ENCODE measurements at regions not wholly inside any gene's neighbourhood (a gene's known extent, or its start where the extent isn't known, plus 50 kb on each side); places are given as distances from the start of the nearest gene placed in this dataset.

DNA sequence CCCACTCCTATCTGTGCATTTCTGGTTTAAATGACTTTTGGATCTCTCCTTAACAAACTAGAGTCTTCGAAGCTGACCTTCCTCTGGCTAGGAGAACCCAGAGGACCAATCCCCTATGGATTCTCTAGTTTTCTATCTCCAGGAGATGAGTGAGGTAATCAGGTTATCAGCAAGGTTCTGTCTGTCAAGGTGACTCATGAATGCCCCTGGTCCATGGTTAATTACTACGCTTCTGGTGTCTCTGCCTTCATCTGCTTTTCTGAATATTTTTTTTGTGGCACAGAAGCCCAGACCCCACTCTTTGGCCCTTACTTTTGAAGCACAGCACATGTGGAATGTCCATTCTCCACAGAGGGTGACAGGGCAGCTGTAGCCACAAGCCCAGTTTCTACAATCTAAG lies 897.9 kb upstream of the KLHL29 start:
- DNase-seq (ENCODE audit: low spot score): no peak

DNA sequence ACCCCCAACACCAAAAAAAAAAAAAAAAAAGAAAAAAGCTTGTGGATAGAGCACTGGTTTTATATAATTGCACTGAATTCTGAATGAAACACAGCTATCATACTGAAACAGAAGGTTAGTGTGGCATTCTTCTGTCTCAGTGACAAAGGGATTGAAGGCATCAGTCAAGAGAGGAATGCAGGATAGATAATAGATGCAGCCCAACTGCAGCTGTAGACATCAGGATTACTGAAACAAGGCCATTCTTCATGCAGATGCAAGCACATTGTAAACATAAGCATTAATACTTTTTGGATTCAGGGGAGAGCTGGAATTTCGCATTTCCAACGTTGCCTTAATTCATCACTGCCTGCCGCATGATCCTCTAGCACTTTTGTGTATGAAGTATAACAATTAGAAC lies 897.4 kb upstream of the KLHL29 start:
- DNase-seq (ENCODE audit: low spot score): no peak

DNA sequence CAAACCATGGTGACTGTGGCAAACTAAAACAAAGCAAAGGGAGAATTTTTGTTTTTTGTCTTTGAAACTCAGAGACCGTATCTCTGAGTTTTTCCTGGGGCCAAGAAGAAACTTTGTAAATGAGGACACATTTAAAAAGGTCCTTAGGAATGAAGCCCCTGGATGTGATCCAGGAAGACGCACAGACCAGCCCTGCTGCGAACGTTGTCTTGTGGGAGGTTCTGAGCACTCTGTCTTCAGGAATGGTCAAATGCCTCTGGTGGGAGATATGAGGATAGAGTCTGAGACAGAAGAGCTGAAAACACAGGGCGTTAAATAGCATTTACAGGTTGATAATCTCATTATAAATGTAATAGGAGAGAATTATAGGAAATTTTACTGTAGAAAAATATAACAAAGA lies 893.5 kb upstream of the KLHL29 start:
- DNase-seq (ENCODE audit: low spot score): no peak

DNA sequence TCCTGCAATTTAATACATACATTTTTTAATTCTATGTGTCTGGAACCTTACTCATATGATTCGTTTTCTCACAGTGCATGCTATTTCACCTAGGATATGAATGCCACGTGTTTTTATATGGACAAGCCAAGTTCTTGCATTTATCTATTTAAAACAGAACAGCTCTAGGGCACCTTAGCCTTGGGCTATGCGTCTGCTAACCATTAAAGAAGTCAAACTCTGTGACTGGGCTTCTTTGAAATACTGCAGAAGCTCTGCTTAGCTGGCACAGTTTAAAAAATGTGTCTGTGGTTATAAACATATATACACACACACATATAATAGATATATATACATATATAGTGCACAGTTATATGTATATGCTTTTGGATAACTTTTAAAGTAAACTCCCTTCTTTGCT lies 890.8 kb upstream of the KLHL29 start:
- no peak for DNase-seq (ENCODE audit: low spot score)

DNA sequence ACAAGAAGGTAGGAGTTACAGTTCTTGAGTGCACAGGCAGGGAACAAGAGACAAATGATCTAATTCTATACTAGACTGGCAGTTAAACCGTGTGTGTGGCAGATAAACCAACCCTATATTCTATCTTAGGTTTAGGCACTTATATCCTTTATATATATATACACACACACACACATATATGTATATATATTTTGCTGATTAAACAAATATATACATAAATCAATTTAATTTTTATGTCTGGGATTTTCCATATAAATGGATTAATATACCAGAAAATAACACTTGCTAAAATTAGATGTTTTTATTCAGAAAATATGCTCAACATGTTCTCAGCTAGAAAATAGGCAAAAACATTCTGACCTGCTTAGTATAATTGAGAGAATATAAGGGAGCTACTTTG lies 887.9 kb upstream of the KLHL29 start:
- no peak for DNase-seq (ENCODE audit: low spot score)

DNA sequence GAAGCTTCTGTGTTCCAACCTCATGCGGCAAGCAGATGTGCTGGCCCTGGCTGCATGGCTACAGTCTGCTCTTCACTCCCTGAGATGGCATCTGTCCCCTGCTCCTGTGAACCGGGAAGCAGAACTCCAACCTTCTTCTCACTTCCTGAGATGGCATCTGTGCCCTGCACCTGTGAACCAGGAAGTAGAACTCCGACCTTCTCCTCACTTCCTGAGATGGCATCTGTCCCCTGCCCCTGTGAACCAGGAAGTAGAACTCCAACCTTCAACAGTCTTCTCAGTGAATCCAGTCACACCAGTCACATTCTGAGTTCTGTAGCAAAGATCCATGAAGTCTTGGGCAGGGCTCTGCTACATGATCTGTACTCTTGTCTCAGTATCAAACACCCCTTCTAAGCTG lies 887.2 kb upstream of the KLHL29 start:
- DNase-seq (ENCODE audit: low spot score): no peak

DNA sequence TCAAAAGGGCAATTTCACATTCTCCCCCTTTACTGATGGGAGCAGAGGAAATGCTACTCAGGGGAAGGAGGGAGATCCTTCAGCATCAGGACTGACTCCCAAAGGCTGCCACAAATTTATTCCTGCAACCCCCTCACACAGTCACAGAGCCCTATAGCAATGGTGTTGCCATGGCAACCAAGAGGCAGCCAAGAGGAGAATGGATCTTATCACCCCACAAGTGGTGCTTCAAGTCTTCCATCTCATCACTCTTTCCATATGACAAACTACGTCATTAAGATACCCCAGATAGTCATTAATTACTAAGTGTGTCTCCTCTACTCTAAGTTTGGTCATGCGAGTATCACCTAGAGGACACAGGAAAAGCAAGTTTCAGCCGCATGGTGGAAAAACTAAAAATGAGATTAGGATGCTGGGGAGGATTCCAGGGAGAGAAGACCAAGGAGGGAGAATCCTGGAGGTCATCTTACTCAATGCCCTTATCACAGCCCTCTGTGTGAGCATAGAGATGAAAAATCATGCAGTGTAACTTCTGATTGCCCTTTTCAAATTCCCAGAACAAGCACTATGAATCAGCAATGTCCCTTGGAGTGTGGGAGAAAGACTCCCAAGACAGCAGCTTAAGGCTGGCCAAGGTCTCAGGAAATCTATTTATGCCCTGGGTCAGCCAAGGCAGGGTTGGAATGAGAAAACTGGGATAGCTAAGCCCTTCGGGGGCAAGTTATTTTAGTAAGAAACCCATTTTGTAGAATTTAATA lies 885.7 kb upstream of the KLHL29 start:
- no peak for DNase-seq (ENCODE audit: low spot score)

DNA sequence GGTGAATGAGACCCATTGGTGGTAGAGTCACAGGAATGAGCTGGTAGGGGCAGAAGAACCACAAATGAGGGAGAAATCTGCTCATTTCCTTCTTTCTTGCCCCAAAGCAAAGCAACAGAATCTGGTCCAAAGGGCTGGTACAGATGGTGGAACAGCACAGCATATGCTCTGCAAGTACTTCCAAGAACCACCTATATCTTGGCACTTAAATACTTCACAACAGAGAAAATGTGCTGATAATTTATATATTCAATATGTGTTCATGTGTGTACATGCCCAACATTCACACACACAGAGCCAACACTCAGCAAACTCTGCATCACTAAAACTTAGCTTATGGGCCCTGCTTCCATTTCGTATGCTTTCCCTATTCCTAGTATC lies 884.4 kb upstream of the KLHL29 start:
- no peak for DNase-seq (ENCODE audit: low spot score)

DNA sequence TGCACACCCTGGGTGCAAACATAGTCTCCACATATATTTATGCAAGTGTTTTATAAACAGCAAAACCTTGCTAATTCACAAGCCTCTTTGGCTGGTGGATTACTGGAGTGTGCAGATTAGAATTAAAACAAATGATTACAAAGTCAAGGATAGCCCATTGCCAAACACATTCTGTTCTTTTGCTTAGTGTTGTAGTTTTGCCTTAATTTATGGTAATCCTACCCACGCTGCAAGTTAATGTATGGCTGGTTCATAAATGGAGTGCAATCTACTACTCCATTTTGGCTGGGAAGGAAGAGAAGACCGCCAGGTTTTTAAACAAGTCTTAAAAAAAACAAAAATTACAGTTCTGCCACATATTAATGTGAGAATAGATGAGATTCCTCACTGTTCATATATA lies 883.1 kb upstream of the KLHL29 start:
- no peak for DNase-seq (ENCODE audit: low spot score)

DNA sequence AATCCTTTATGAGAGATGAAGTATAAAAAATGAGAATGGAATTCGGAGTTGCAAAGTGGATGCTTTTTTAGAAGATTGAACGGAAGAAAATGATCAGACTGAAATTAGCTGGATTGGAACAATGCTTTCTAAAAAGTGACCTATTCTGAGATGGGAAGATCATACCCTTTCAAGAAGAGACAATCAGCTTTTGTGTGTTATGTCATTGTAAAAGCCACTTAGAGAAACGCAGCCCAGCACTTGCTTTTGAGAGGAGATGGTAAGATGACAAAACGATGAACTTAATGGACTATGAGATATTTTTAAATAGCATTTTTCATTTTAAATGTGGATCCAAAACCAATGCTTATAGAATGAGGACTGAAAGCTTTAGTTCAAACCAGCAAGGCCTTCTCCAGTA lies 871.4 kb upstream of the KLHL29 start:
- no peak for DNase-seq (ENCODE audit: low spot score)

DNA sequence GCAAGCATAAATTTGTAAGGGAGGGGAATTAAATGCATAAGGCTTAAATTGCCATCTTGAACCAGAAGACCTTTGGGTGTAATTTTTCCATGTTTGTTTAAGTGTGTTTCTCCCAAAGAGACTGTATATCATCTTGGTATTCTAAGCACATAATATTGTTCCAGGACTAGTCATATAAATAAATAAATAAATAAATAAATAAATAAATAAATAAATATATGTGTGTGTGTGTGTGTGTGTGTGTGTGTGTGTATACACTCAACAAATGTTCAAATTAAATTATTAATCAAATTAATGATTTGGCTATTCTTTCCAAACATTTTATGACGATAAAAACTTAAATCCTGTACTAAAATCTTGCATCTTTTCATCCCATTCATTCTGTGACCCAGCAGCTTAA lies 867.8 kb upstream of the KLHL29 start:
- DNase-seq (ENCODE audit: low spot score): no peak

DNA sequence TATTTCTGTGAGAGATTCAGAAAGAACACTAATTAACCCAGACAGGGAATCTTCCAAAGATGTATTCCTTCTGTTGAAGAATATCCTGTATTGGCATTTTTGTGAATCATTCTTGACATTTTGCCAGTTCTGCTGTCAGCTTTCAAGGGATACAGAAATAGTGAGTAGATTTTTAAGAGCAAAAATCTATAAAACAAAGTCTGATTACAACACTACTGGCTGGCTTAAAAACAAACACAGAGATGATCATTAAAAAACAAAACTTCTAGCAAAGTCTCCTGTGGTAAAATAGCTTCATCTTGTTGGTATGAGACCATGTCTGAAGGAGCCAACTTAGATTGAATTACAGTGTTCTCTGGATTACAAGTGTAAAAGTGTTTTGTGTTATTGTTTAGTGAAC lies 866.3 kb upstream of the KLHL29 start:
- no peak for DNase-seq (ENCODE audit: low spot score)

DNA sequence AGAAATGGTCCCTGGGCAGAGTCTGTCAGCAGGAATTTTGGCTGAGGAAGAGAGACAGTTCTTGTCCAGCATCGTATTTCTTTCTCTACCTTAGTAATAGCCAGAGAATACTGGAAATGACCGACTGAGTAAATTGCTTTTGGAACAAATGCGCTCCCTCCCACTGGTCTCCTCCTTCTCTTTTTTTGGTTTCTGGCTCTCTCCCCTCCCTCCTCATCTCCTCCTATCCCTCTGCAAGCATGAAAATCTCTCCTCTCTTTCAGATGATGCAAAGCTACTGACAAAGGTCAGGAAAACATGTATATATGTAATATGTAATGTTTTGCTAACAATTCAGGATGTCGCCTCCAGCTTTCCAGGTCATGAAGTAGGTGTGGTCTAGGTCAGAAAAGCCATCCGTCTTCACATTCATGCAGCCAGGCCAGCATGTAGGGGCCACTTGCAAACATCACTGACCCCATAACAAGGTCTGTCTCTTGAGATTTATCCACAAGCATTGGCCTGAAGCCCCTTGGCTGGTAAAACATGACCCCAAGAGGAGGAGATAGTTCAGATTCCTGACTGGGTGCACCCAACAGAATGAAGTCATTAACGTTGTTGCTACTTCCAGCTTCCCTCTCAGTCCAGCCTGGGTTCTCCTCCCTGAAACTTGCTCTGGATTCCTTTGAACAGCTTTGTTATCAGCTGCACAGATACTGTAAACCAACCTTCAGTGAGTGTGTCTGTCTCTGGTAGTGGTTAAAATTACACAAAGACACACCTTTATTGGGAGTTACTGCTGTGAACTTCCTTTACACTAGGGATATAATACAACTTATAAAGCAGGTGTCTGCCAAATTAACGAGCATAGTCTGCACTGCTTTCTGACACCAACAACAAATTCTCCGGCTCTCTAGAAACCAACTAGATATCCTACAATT lies 864.4 kb upstream of the KLHL29 start:
- DNase-seq (ENCODE audit: low spot score): no peak

DNA sequence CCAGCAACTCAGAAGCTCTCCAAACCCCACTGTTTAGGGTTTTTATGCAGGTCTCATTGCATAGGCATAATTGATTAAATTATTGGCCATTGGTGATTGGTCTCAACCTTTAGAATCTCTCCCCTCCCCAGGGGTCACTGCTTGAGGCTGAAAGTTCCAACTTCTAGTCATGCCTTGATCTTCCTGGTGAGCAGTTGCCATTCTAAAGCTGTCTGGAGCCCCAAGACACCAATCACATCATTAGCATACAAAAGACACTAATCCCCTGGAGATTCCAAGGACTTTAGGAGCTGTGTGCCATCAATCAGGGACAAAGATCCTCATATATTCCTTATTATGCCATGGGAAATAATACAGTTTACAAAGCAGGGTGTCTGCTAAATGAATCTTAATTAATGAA lies 863.4 kb upstream of the KLHL29 start:
- no peak for DNase-seq (ENCODE audit: low spot score)

DNA sequence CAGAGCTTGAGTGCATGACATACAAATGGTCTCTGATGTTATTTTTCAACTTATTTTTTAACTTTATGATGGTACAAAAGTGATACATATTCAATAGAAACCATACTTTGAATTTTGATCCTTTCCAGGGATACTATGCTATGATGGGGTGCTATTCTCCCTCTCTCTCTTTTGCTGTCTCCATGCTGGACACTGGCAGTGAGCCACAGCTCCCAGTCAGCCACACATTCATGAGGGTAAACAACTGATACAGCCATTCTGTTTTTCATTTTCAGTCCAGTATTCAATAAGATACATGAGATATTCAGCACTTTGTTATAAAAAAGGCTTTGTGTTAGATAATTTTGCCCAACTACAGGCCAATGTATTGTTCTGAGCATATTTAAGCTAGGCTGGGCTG lies 859.3 kb upstream of the KLHL29 start:
- DNase-seq (ENCODE audit: low spot score): no peak

DNA sequence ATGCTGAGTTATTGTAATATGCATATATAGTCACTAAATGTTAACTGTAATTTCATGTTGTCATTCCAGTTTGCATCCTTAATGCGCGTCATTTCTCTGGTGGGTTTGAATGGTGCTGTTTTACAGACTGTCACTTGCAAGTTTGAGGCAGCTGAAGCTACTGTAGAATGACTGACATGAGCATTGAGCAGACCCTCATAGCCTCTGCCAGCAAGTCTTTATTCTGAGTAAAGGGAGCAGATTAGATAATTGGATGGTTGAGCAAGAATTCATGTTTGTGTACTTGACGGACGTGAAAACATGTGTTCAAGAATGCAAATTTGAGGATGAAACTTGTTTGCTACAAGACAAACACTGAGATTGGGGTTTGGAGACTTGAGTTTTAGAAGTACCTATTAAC lies 854.8 kb upstream of the KLHL29 start:
- no peak for DNase-seq (ENCODE audit: low spot score)

DNA sequence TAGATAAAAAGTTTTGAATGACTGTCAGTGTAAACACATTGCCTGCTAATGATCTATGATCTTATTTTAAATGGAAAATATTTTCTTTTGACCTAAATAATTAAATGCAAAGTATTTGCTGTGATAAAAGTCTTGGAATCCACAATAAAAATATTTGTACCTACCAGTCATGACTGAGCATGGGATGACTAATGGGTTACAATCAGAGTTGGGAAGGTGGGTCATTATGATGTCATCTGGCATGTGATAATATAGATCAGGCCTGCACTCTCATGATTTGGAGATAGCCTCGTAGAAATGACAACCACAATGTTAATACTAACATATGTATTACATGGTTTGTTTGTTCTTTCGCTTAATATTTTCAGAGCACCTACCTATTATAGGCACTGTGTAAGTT lies 848.8 kb upstream of the KLHL29 start:
- DNase-seq (ENCODE audit: low spot score): no peak

DNA sequence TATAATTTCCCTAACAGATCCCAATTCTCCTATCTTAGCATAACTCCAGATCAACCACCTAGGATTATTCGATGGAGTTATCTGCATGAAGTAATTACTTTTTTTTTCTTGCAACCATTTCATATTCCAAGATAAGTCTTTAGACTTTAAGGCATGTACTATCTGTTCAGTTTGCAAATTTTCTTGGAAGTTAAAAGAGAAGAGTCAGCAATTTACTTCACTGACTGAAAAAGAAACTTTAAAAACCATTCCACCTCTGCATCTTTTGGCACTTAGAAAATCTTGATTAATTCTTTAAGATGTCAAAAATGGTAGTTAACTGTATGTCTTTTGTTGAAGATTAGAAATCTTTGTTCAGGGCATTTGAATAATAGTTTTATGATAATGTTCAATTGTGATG lies 830.5 kb upstream of the KLHL29 start:
- DNase-seq (ENCODE audit: low spot score): no peak

DNA sequence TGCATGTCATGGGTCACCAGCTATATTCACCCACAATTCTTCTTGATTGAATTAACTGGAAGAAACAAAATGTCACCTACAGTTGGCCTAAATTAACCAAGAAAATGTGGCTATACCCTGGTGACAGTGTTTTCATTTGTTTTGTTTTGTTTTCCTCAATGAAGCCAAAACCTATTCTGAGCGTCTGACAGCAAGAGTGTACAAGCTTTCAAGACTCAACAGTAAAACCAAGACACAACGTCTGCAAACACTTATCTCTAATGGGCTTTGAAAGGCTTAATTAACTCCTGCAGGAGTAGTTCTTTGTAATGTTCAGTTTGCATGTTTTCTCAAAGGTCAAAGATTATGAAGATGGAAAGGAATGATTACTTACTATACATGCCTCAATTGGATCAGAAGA lies 827.6 kb upstream of the KLHL29 start:
- DNase-seq (ENCODE audit: low spot score): no peak

DNA sequence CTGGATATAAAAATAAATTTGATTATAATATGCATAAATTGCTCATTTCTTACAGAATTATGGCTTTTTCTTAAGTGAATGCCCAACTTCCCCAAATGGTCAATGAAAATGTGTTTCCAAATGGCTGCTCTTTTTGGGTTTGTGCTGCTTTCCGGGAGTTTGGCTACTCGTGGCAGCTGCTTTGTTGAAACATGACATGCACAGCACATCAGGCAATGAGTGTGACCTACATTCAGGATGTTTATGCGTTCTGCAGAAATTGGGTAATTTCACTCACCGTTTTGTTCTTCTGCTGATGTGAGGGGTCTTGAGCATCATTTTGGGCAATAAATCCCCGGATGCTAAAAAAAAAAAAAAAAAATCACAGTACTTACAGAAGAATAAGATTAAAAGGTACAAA lies 825.0 kb upstream of the KLHL29 start:
- DNase-seq (ENCODE audit: low spot score): no peak

DNA sequence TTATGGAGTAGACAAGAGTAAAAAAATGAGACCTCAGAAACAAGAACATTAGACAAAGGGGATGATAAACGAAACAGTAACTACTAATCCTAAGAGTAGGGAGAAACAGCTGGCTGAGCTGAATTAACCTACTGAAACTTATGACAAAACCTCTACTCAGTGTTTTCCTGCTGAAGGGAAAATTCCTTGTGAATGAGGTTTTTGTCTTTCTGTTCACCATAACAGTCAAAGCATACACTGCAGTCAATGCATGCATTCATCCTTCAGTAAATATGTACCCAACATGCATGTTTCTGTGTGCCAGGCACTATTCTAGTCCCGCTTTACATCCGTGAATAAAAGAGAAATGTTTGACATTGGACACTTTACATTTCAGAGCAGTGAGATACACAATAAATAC lies 805.6 kb upstream of the KLHL29 start:
- DNase-seq (ENCODE audit: low spot score): no peak

DNA sequence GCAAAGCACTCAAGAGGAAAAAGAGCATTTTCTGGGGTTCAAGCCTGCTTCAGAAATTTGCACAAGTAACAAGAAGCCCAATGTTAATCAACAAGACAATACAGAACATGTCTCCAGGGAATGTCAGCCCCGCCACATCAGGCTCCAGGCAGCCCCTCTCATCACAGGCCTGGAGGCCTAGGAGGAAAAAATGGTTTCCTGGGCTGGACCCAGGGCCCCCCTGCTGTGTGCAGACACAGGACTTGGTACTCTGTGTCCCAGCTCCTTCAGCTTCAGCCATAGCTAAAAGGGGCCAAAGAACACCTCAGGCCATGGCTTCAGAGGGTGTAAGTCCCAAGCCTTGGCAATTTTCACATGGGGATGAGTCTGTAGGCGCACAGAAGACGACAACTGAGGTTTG lies 802.9 kb upstream of the KLHL29 start:
- DNase-seq (ENCODE audit: low spot score): no peak

DNA sequence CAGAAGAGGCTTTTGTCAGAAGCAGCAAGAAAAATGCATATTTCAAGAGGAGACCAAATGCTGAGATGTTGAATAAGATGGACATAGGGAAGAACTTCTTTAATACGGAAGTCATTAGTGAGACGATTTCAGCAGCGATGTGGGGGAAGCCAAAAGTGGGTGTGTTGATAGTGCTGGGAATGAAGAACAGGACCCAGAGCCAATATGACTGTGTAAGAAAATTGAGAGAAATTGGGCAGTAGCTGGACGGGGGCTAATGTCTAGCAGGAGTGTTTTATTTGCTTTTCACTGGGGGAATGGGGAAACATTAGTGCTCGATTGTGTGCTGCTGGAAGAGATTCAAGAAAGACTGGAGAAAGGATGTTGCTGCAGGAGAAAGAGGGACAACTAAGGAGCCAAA lies 788.7 kb upstream of the KLHL29 start:
- DNase-seq (ENCODE audit: low spot score): no peak

DNA sequence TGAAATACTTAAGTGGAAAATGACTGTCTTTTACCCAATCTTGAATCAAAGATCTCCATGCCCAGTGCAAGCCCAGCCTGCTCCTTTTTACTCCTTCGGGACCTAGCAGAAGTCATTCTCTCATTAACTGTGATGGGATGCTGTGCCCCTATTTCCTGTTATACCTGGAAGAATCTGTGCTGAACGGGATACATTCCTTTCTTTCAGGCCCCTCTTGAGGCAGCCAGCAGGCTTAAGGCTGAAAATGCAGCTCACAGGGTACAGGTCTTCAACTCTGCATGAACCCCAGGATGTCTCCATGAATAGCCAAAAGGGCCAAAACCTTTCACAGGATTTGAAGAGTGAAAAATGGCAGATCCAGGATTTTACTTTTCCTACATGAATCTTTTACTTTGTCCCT lies 784.8 kb upstream of the KLHL29 start:
- DNase-seq (ENCODE audit: low spot score): no peak
